Loucy (cell line): ENCODE measurements at regions not wholly inside any gene's neighbourhood (a gene's known extent, or its start where the extent isn't known, plus 50 kb on each side); places are given as distances from the start of the nearest gene placed in this dataset.
"Not testable (repeated sequence)": the region's sequence is repeated elsewhere in the genome, so short reads cannot be mapped to it uniquely, and the experiment has no call there.

ENCODE experiments used
- CTCF ChIP-seq: fragments of 200-600 bp; sonication (generic); conservative IDR thresholded peaks from 2 replicates; pipeline ENCODE4 v1.5.1; 2014; ENCODE audit warnings: mild to moderate bottlenecking, antibody characterized with exemption, low read length
- EZH2phosphoT487 ChIP-seq: fragments of 200-600 bp; IDR thresholded peaks from 2 replicates; pipeline ENCODE4 v1.6.1; 2018; ENCODE audit warnings: antibody characterized with exemption, mild to moderate bottlenecking, moderate library complexity, borderline replicate concordance

DNA sequence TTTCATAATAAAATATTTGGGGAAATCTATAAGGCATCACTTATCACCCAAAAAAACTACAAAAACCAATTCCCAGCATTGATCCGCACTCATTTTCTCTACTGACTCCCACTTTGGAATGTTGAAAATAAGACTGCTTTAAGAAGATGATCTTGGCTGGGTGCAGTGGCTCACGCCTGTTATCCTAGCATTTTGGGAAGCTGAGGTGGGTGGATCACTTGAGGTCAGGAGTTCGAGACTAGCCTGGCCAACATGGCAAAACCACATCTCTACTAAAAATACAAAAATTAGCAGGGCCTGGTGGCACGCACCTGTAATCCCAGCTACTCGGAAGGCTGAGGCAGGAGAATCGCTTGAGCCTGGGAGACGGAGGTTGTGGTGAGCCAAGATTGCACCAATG lies 50.0 kb upstream of the METTL9 start:
- not testable (repeated sequence) for TF ChIP-seq CTCF, EZH2phosphoT487
